B cell (primary cell): ENCODE measurements at regions not wholly inside any gene's neighbourhood (a gene's known extent, or its start where the extent isn't known, plus 50 kb on each side); places are given as distances from the start of the nearest gene placed in this dataset.

ENCODE experiments used
- ATAC-seq: fragments of 200-7000 bp; cut with Tn5 transposase; one replicate; pipeline ENCODE4 v1.10.0; 2021; ENCODE audit warnings: low read depth, mild to moderate bottlenecking, moderate number of reproducible peaks, moderate library complexity
- CTCF ChIA-PET: fragments of 350-600 bp; sonication (Branson Sonifier 250); formaldehyde crosslinking; loops from one replicate; lab custom pipeline; 2021; ENCODE audit warnings: antibody characterized with exemption, inconsistent platforms; lab: Charles Lee
- POLR2A ChIA-PET: fragments of 350-600 bp; sonication (Branson Sonifier 250); formaldehyde crosslinking; loops from one replicate; lab custom pipeline; 2021; ENCODE audit warnings: antibody characterized with exemption; lab: Charles Lee
- DNase-seq: peaks from one replicate; pipeline ENCODE4 v3.0.0; 2013
- H2AFZ ChIP-seq: 2 replicates; pipeline ENCODE4 v1.6.1; 2012; ENCODE audit warnings: mild to moderate bottlenecking, low read depth, low read length; ENCODE audit not compliant: insufficient read depth, poor library complexity, severe bottlenecking
- H3K27ac ChIP-seq, 2 donors: 1 replicate in 1 of 2; 2 replicates in 1 of 2; pipeline ENCODE4 v1.5.1; 2012 to 2013; ENCODE audit warnings: low read length in 2 of 2, mild to moderate bottlenecking in 2 of 2, moderate library complexity in 1 of 2
- H3K27me3 ChIP-seq, 4 experiments: fragments of 200-600 bp in 1 of 4; sonication (generic) in 1 of 4; replicated peaks in 1 of 4; 1 replicate in 2 of 4; 2 replicates in 2 of 4; pipeline versions ENCODE4 v1.6.1 to v1.7.0; 2013 to 2016; ENCODE audit warnings: low read length in 3 of 4, mild to moderate bottlenecking in 2 of 4, mixed read lengths in 1 of 4, moderate library complexity in 1 of 4; ENCODE audit not compliant: insufficient read depth in 4 of 4, control insufficient read depth in 3 of 4; ENCODE audit errors: control extremely low read depth in 1 of 4
- H3K36me3 ChIP-seq, 2 experiments: replicated peaks in 1 of 2; 1 replicate in 1 of 2; 2 replicates in 1 of 2; pipeline versions ENCODE4 v1.6.1 to v1.7.1; 2013; ENCODE audit warnings: low read length in 1 of 2; ENCODE audit not compliant: insufficient read depth in 2 of 2, control insufficient read depth in 1 of 2; ENCODE audit errors: control extremely low read depth in 1 of 2, extremely low read depth in 1 of 2
- H3K4me1 ChIP-seq, 2 donors: fragments of 200-600 bp in 1 of 2; sonication (generic) in 1 of 2; 1 replicate in 1 of 2; 2 replicates in 1 of 2; pipeline versions ENCODE4 v1.5.1 to v1.6.1; 2013 to 2017; ENCODE audit warnings: low read length in 2 of 2; ENCODE audit not compliant: control insufficient read depth in 2 of 2, insufficient read depth in 2 of 2
- H3K4me2 ChIP-seq: replicated peaks from 2 replicates; pipeline ENCODE3; 2012; ENCODE audit warnings: mild to moderate bottlenecking, low read depth, low read length; ENCODE audit not compliant: poor library complexity, severe bottlenecking
- H3K4me3 ChIP-seq, 5 experiments: fragments of 200-600 bp in 1 of 5; sonication (generic) in 1 of 5; 1 replicate in 3 of 5; 2 replicates in 2 of 5; pipeline versions ENCODE4 v1.5.1 to v1.7.0; 2011 to 2016; ENCODE audit warnings: low read length in 4 of 5, mild to moderate bottlenecking in 4 of 5, low read depth in 2 of 5, control low read depth in 1 of 5, moderate library complexity in 1 of 5; ENCODE audit not compliant: insufficient read depth in 1 of 5; ENCODE audit errors: control extremely low read depth in 1 of 5, extremely low read depth in 1 of 5
- H3K79me2 ChIP-seq: fragments of 200-600 bp; sonication (generic); one replicate; pipeline ENCODE4 v1.6.0; 2016; ENCODE audit warnings: low read length; ENCODE audit not compliant: control insufficient read depth, insufficient read depth
- H3K9ac ChIP-seq: fragments of 200-600 bp; sonication (generic); 2 replicates; pipeline ENCODE4 v1.6.1; 2017; ENCODE audit warnings: mild to moderate bottlenecking, low read length, moderate library complexity
- H3K9me3 ChIP-seq, 3 donors: one replicate each; pipeline versions ENCODE4 v1.6.1 to v1.7.1; 2013; ENCODE audit warnings: low read length in 2 of 3; ENCODE audit not compliant: control insufficient read depth in 2 of 3, insufficient read depth in 1 of 3; ENCODE audit errors: control extremely low read depth in 1 of 3
- H4K20me1 ChIP-seq: 2 replicates; pipeline ENCODE4 v1.6.0; 2012; ENCODE audit warnings: mild to moderate bottlenecking, low read length; ENCODE audit not compliant: insufficient read depth, control insufficient read depth, poor library complexity, severe bottlenecking
- H3K27ac Mint-ChIP-seq: one replicate; pipeline ENCODE4 v1.8.0; 2021; ENCODE audit warnings: mixed read lengths
- H3K27me3 Mint-ChIP-seq: one replicate; pipeline ENCODE4 v1.8.0; 2021; ENCODE audit warnings: mixed read lengths
- H3K4me1 Mint-ChIP-seq: one replicate; pipeline ENCODE4 v1.8.0; 2021; ENCODE audit warnings: mixed read lengths
- H3K4me3 Mint-ChIP-seq: one replicate; pipeline ENCODE4 v1.8.0; 2021; ENCODE audit warnings: mixed read lengths
- H3K9me3 Mint-ChIP-seq: one replicate; pipeline ENCODE4 v1.8.0; 2022; ENCODE audit warnings: mixed read lengths; ENCODE audit not compliant: insufficient read depth
- CTCF ChIP-seq: fragments of 200-600 bp; IDR thresholded peaks from one replicate; pipeline ENCODE4 v1.8.0; 2022; ENCODE audit warnings: antibody characterized with exemption, mild to moderate bottlenecking
- EZH2 ChIP-seq: IDR thresholded peaks from 2 replicates; pipeline ENCODE4 v1.6.1; 2012; ENCODE audit warnings: borderline replicate concordance, low read depth, mild to moderate bottlenecking, moderate library complexity, low read length; ENCODE audit not compliant: insufficient read depth, poor library complexity, severe bottlenecking
- WGBS: methylation state at CpG from one replicate; pipeline ENCODE4 v1.1.5; 2013; ENCODE audit warnings: missing lambda C conversion rate; ENCODE audit not compliant: insufficient coverage; 5-methylcytosine and 5-hydroxymethylcytosine counted together
- intact Hi-C: fragments of 100-400 bp; cut with micrococcal nuclease; formaldehyde crosslinking; loops from one replicate; pipeline ENCODE4 v1.10.0; 2022

GRCh38 chr2:234712421-234712935 lies 215.6 kb upstream of the ARL4C start:
- intact Hi-C loops = no loop called here
- H4K20me1 ChIP-seq = no peaks in the 10 kb centered on the region
- Mint-ChIP-seq H3K9me3 (no peaks in the 10 kb centered on the region), H3K4me3 (no peak overlapping the region), H3K4me1 (no peaks in the 10 kb centered on the region), H3K27me3 (peaks cover 21% of the 10 kb centered on the region), H3K27ac (no peak overlapping the region)
- no peak overlapping the region for H3K4me3 ChIP-seq
- no peaks in the 10 kb centered on the region for H3K79me2 ChIP-seq
- DNase-seq = no peak
- no peak overlapping the region for H3K27ac ChIP-seq
- H3K4me2 ChIP-seq = no peak overlapping the region
- POLR2A ChIA-PET = no interaction called here
- H3K4me1 ChIP-seq = no peaks in the 10 kb centered on the region
- CTCF ChIA-PET = no interaction called here
- H3K9ac ChIP-seq = no peak overlapping the region
- no peak overlapping the region for H2AFZ ChIP-seq
- H3K36me3 ChIP-seq = no peaks in the 10 kb centered on the region
- no peaks in the 10 kb centered on the region for H3K9me3 ChIP-seq
- ATAC-seq = no peak
- peaks cover 0 to 3% (median 0%) of the 10 kb centered on the region in 4 experiments for H3K27me3 ChIP-seq
- no peak for TF ChIP-seq CTCF
- TF ChIP-seq EZH2 = no peak
- 91% methylated on average over 3 of the region's 4 CpGs for WGBS

GRCh38 chr2:234711308-234711707 lies 214.4 kb upstream of the ARL4C start:
- H2AFZ ChIP-seq = no peak overlapping the region
- ChIA-PET CTCF (no interaction called here), POLR2A (no interaction called here)
- no peak for DNase-seq
- WGBS = no CpG with 5 or more reads among the region's 2 CpGs
- H4K20me1 ChIP-seq = no peaks in the 10 kb centered on the region
- intact Hi-C loops = no loop called here
- no peak overlapping the region for H3K4me3 ChIP-seq
- H3K9me3 Mint-ChIP-seq = no peaks in the 10 kb centered on the region
- no peak overlapping the region for H3K27ac ChIP-seq
- H3K79me2 ChIP-seq = no peaks in the 10 kb centered on the region
- no peaks in the 10 kb centered on the region for H3K9me3 ChIP-seq
- H3K4me1 ChIP-seq = no peaks in the 10 kb centered on the region
- no peak for TF ChIP-seq EZH2
- TF ChIP-seq CTCF = no peak
- H3K27me3 ChIP-seq = peaks cover 0 to 3% (median 0%) of the 10 kb centered on the region in 4 experiments
- no peak overlapping the region for H3K9ac ChIP-seq
- H3K27ac Mint-ChIP-seq = no peak overlapping the region
- H3K36me3 ChIP-seq = no peaks in the 10 kb centered on the region
- no peak overlapping the region for H3K4me2 ChIP-seq
- no peak overlapping the region for H3K4me3 Mint-ChIP-seq
- no peaks in the 10 kb centered on the region for H3K4me1 Mint-ChIP-seq
- H3K27me3 Mint-ChIP-seq = peaks cover 25% of the 10 kb centered on the region
- ATAC-seq = no peak
